ENCODE measurements at regions not wholly inside any gene's neighbourhood (a gene's known extent, or its start where the extent isn't known, plus 50 kb on each side); places are given as distances from the start of the nearest gene placed in this dataset.

GRCh38 chr12:20248646-20249045 lies 119.7 kb upstream of the PDE3A start:
- TF ChIP-seq ELF1 (IDR thresholded peaks at IDR 0.05; ENCODE audit: borderline replicate concordance, low read depth) (no peak), CTCF (IDR thresholded peaks at IDR 0.05 in 2 of 3, conservative IDR thresholded peaks at IDR 0.05 in 1 of 3; ENCODE audit: borderline replicate concordance in 1 of 3, insufficient read depth in 1 of 3, low read depth in 2 of 3, low read length in 2 of 3) (no peak), JUND (IDR thresholded peaks at IDR 0.05) (no peak), POLR2A (IDR thresholded peaks at IDR 0.05; ENCODE audit: borderline replicate concordance, extremely low read depth, insufficient read depth, insufficient read length) (no peak), EZH2 (IDR thresholded peaks at IDR 0.05) (no peak), SIN3A (IDR thresholded peaks at IDR 0.05; ENCODE audit: low read depth) (no peak), POLR2AphosphoS5 (IDR thresholded peaks at IDR 0.05; ENCODE audit: low read depth, low read length) (no peak), EZH2phosphoT487 (IDR thresholded peaks at IDR 0.05; ENCODE audit: borderline replicate concordance) (no peak), YY1 (IDR thresholded peaks at IDR 0.05; ENCODE audit: extremely low read depth, insufficient replicate concordance, low read depth, low read length) (no peak), ZNF274 (IDR thresholded peaks at IDR 0.05; ENCODE audit: low read depth, low read length) (no peak), RAD21 (IDR thresholded peaks at IDR 0.05; ENCODE audit: low read depth) (0 out of 2 replicates have a peak, but pooled peaks have one; percentile 25)
